PC-9 (cell line): ENCODE measurements at regions not wholly inside any gene's neighbourhood (a gene's known extent, or its start where the extent isn't known, plus 50 kb on each side); places are given as distances from the start of the nearest gene placed in this dataset.

Experiments used
- BruUV-seq: library from RNA; stranded (reverse); fragments of 400-500 nt; replicated peaks from 2 replicates; lab custom pipeline; 2021; lab: Mats Ljungman, UMichigan
- CTCF ChIA-PET: fragments of 300-600 bp; sonication (Branson Sonifier 250); formaldehyde crosslinking; loops from one replicate; lab custom pipeline; 2022; ENCODE audit warnings: antibody characterized with exemption; lab: Charles Lee
- POLR2A ChIA-PET: fragments of 300-600 bp; sonication (Branson Sonifier 250); formaldehyde crosslinking; loops from one replicate; lab custom pipeline; 2022; ENCODE audit warnings: antibody characterized with exemption; ENCODE audit not compliant: unreplicated experiment; lab: Charles Lee
- DNase-seq, 2 experiments: peaks; one replicate each; pipeline versions ENCODE4 v3.0.0 to v3.0.0-alpha.2; 2015 to 2022; ENCODE audit warnings: mixed read lengths in 1 of 2
- H2AFZ ChIP-seq: fragments of 200-600 bp; sonication (generic); 2 replicates; pipeline ENCODE4 v1.8.1; 2017; ENCODE audit warnings: antibody characterized with exemption
- H3F3A ChIP-seq: fragments of 200-600 bp; sonication (generic); 2 replicates; pipeline ENCODE4 v1.8.1; 2017; ENCODE audit warnings: antibody characterized with exemption, mild to moderate bottlenecking, low read depth; ENCODE audit not compliant: insufficient read depth
- H3K27ac ChIP-seq: fragments of 200-600 bp; sonication (generic); 2 replicates; pipeline ENCODE4 v1.6.1; 2016; ENCODE audit warnings: mixed run types
- H3K27me3 ChIP-seq: fragments of 200-600 bp; sonication (generic); 2 replicates; pipeline ENCODE4 v1.6.1; 2016; ENCODE audit warnings: low read depth, mixed run types; ENCODE audit not compliant: insufficient read depth
- H3K36me3 ChIP-seq: fragments of 200-600 bp; sonication (generic); 2 replicates; pipeline ENCODE4 v1.6.1; 2016; ENCODE audit warnings: low read depth, mixed run types
- H3K4me1 ChIP-seq: fragments of 200-600 bp; sonication (generic); replicated peaks from 2 replicates; pipeline ENCODE4 v1.6.1; 2016; ENCODE audit warnings: mixed run types; ENCODE audit not compliant: insufficient read depth
- H3K4me2 ChIP-seq: fragments of 200-600 bp; sonication (generic); 2 replicates; pipeline ENCODE4 v1.6.1; 2017; ENCODE audit warnings: mixed run types
- H3K4me3 ChIP-seq: fragments of 200-600 bp; sonication (generic); 2 replicates; pipeline ENCODE4 v1.6.1; 2016; ENCODE audit warnings: mixed run types
- H3K79me2 ChIP-seq: fragments of 200-600 bp; sonication (generic); 2 replicates; pipeline ENCODE4 v1.6.1; 2017; ENCODE audit warnings: low read depth, mixed run types
- H3K9me2 ChIP-seq: fragments of 200-600 bp; sonication (generic); 2 replicates; pipeline ENCODE4 v1.8.1; 2017; ENCODE audit warnings: mild to moderate bottlenecking; ENCODE audit not compliant: insufficient read depth
- H3K9me3 ChIP-seq: fragments of 200-600 bp; sonication (generic); 2 replicates; pipeline ENCODE4 v1.8.1; 2016; ENCODE audit warnings: low read depth; ENCODE audit not compliant: insufficient read depth
- H4K20me1 ChIP-seq: fragments of 200-600 bp; sonication (generic); 2 replicates; pipeline ENCODE4 v1.8.1; 2017; ENCODE audit not compliant: insufficient read depth
- EZH2 ChIP-seq: fragments of 200-600 bp; sonication (generic); IDR thresholded peaks from 2 replicates; pipeline ENCODE4 v1.8.0; 2017; ENCODE audit warnings: antibody characterized with exemption, low read depth
- intact Hi-C: fragments of 100-400 bp; cut with micrococcal nuclease; formaldehyde crosslinking; loops from one replicate; pipeline ENCODE4 v1.10.0; 2022; ENCODE audit not compliant: unreplicated experiment
- TF ChIP-seq, protein P1 (sequence below): fragments of 200-600 bp; sonication (generic); conservative IDR thresholded peaks from 2 replicates; pipeline ENCODE4 v1.6.1; 2017; ENCODE audit warnings: mixed run types, antibody characterized with exemption, mild to moderate bottlenecking, moderate library complexity

- intact Hi-C loops = no loop called here
- H3K79me2 ChIP-seq = no peaks in the 10 kb centered on the region
- H3K9me2 ChIP-seq = no peaks in the 10 kb centered on the region
- H3K27ac ChIP-seq = no peak overlapping the region
- H2AFZ ChIP-seq = no peak overlapping the region
- H3F3A ChIP-seq = no peaks in the 10 kb centered on the region
- no peaks in the 10 kb centered on the region for H4K20me1 ChIP-seq
- no peaks in the 10 kb centered on the region for H3K4me1 ChIP-seq
- CTCF ChIA-PET = interaction anchor here (0.6 kb wide), 1 partner anchor 100 kb away, joined by 7 read pairs; no protein-coding TSS in a partner anchor
- no TSS peak for BruUV-seq
- no peak overlapping the region for H3K4me2 ChIP-seq
- no peaks in the 10 kb centered on the region for H3K36me3 ChIP-seq
- TF ChIP-seq, protein P1, sequence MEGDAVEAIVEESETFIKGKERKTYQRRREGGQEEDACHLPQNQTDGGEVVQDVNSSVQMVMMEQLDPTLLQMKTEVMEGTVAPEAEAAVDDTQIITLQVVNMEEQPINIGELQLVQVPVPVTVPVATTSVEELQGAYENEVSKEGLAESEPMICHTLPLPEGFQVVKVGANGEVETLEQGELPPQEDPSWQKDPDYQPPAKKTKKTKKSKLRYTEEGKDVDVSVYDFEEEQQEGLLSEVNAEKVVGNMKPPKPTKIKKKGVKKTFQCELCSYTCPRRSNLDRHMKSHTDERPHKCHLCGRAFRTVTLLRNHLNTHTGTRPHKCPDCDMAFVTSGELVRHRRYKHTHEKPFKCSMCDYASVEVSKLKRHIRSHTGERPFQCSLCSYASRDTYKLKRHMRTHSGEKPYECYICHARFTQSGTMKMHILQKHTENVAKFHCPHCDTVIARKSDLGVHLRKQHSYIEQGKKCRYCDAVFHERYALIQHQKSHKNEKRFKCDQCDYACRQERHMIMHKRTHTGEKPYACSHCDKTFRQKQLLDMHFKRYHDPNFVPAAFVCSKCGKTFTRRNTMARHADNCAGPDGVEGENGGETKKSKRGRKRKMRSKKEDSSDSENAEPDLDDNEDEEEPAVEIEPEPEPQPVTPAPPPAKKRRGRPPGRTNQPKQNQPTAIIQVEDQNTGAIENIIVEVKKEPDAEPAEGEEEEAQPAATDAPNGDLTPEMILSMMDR = no peak
- TF ChIP-seq EZH2 = no peak
- H3K4me3 ChIP-seq = no peak overlapping the region
- H3K9me3 ChIP-seq = no peaks in the 10 kb centered on the region
- POLR2A ChIA-PET = no interaction called here
- no peaks in the 10 kb centered on the region for H3K27me3 ChIP-seq
- DNase-seq = no peak
Measured at GRCh38 chr2:48207851-48208250, 106.6 kb upstream of the FOXN2 start.

GRCh38 chr2:48209214-48209885 is 105.1 kb upstream of the FOXN2 start:
- TF ChIP-seq, protein P1 = no peak
- no peak for TF ChIP-seq EZH2
- Histone ChIP-seq H3K9me2 (no peaks in the 10 kb centered on the region), H3K79me2 (no peaks in the 10 kb centered on the region), H3F3A (no peaks in the 10 kb centered on the region), H3K36me3 (no peaks in the 10 kb centered on the region), H3K4me2 (no peak overlapping the region), H2AFZ (no peak overlapping the region), H3K4me3 (no peak overlapping the region), H3K9me3 (no peaks in the 10 kb centered on the region), H3K27ac (no peak overlapping the region), H3K4me1 (no peaks in the 10 kb centered on the region), H3K27me3 (no peaks in the 10 kb centered on the region), H4K20me1 (no peaks in the 10 kb centered on the region)
- intact Hi-C loops = no loop called here
- ChIA-PET POLR2A (no interaction called here), CTCF (no interaction called here)
- BruUV-seq = no TSS peak
- DNase-seq = no peak

GRCh38 chr2:48210189-48210588 is 104.3 kb upstream of the FOXN2 start:
- H3K4me2 ChIP-seq = no peak overlapping the region
- H3K9me2 ChIP-seq = no peaks in the 10 kb centered on the region
- no peak overlapping the region for H3K4me3 ChIP-seq
- H3K27ac ChIP-seq = no peak overlapping the region
- ChIA-PET POLR2A (no interaction called here), CTCF (no interaction called here)
- H3K4me1 ChIP-seq = no peaks in the 10 kb centered on the region
- no peaks in the 10 kb centered on the region for H3K9me3 ChIP-seq
- no peak for DNase-seq
- no peaks in the 10 kb centered on the region for H3K27me3 ChIP-seq
- no peaks in the 10 kb centered on the region for H3K36me3 ChIP-seq
- TF ChIP-seq EZH2 = no peak
- TF ChIP-seq, protein P1 = no peak
- no peaks in the 10 kb centered on the region for H3F3A ChIP-seq
- intact Hi-C loops = no loop called here
- BruUV-seq = no TSS peak
- H4K20me1 ChIP-seq = no peaks in the 10 kb centered on the region
- H2AFZ ChIP-seq = no peak overlapping the region
- no peaks in the 10 kb centered on the region for H3K79me2 ChIP-seq
